HEK293T (cell line): ENCODE measurements at regions not wholly inside any gene's neighbourhood (a gene's known extent, or its start where the extent isn't known, plus 50 kb on each side); places are given as distances from the start of the nearest gene placed in this dataset.

Experiments used
- CTCF ChIA-PET: fragments of 350-600 bp; formaldehyde crosslinking; extraction: SDS; loops from one replicate; lab custom pipeline; 2021; ENCODE audit warnings: antibody characterized with exemption, inconsistent platforms; lab: Yijun Ruan, JAX
- POLR2A ChIA-PET: fragments of 350-600 bp; formaldehyde crosslinking; extraction: SDS; loops from one replicate; lab custom pipeline; 2020; ENCODE audit warnings: antibody characterized with exemption, inconsistent platforms; lab: Yijun Ruan, JAX
- DNase-seq: peaks from one replicate; pipeline ENCODE4 v3.0.0; 2012; ENCODE audit warnings: mixed read lengths; ENCODE audit errors: extremely low spot score
- ARNT ChIP-seq: fragments of 450-650 bp; IDR thresholded peaks from 2 replicates; pipeline ENCODE4 v1.6.1; 2017; ENCODE audit warnings: mild to moderate bottlenecking
- BHLHE40 ChIP-seq: fragments of 450-650 bp; IDR thresholded peaks from 2 replicates; pipeline ENCODE4 v1.6.1; 2016; ENCODE audit warnings: mild to moderate bottlenecking, moderate library complexity, borderline replicate concordance
- CTBP1 ChIP-seq: fragments of 450-650 bp; IDR thresholded peaks from 2 replicates; pipeline ENCODE4 v1.6.1; 2016; ENCODE audit warnings: borderline replicate concordance
- ELF4 ChIP-seq: fragments of 450-650 bp; IDR thresholded peaks from 2 replicates; pipeline ENCODE4 v1.6.1; 2017; ENCODE audit warnings: antibody characterized with exemption
- FOXA1 ChIP-seq: fragments of 450-650 bp; IDR thresholded peaks from 2 replicates; pipeline ENCODE4 v1.6.1; 2016; ENCODE audit warnings: mild to moderate bottlenecking
- FOXK2 ChIP-seq: fragments of 450-650 bp; IDR thresholded peaks from 2 replicates; pipeline ENCODE4 v1.6.1; 2016; ENCODE audit warnings: mild to moderate bottlenecking
- FOXM1 ChIP-seq: fragments of 450-650 bp; IDR thresholded peaks from 2 replicates; pipeline ENCODE4 v1.6.1; 2017; ENCODE audit warnings: mild to moderate bottlenecking, borderline replicate concordance
- HDGF ChIP-seq: fragments of 450-650 bp; IDR thresholded peaks from 2 replicates; pipeline ENCODE4 v1.6.1; 2017; ENCODE audit warnings: antibody characterized with exemption, borderline replicate concordance
- L3MBTL2 ChIP-seq: fragments of 450-650 bp; conservative IDR thresholded peaks from 2 replicates; pipeline ENCODE4 v1.6.1; 2016; ENCODE audit warnings: mild to moderate bottlenecking
- LEF1 ChIP-seq: fragments of 450-650 bp; IDR thresholded peaks from 2 replicates; pipeline ENCODE4 v1.6.1; 2017; ENCODE audit warnings: mild to moderate bottlenecking, borderline replicate concordance
- NFRKB ChIP-seq: fragments of 450-650 bp; IDR thresholded peaks from 2 replicates; pipeline ENCODE4 v1.6.1; 2016; ENCODE audit warnings: mild to moderate bottlenecking, moderate library complexity
- PKNOX1 ChIP-seq: fragments of 450-650 bp; IDR thresholded peaks from 2 replicates; pipeline ENCODE4 v1.6.1; 2016
- SP1 ChIP-seq: fragments of 450-650 bp; IDR thresholded peaks from 2 replicates; pipeline ENCODE4 v1.6.1; 2017
- SUZ12 ChIP-seq: fragments of 450-650 bp; IDR thresholded peaks from 2 replicates; pipeline ENCODE4 v1.6.1; 2016; ENCODE audit warnings: mild to moderate bottlenecking
- TARDBP ChIP-seq: fragments of 450-650 bp; IDR thresholded peaks from 2 replicates; pipeline ENCODE4 v1.6.1; 2016
- ZNF384 ChIP-seq: fragments of 450-650 bp; IDR thresholded peaks from 2 replicates; pipeline ENCODE4 v1.6.1; 2016

- POLR2A ChIA-PET = interaction anchor here (0.6 kb wide), 1 partner anchor 13 kb away, joined by 3 read pairs; no protein-coding TSS in a partner anchor
- no peak for TF ChIP-seq FOXM1
- no peak for TF ChIP-seq CTBP1
- no peak for TF ChIP-seq PKNOX1
- TF ChIP-seq SP1 = no peak
- TF ChIP-seq ZNF384 = no peak
- no peak for TF ChIP-seq ELF4
- TF ChIP-seq HDGF = no peak
- TF ChIP-seq FOXA1 = no peak
- no peak for TF ChIP-seq L3MBTL2
- CTCF ChIA-PET = no interaction called here
- no peak for DNase-seq
Observed at GRCh38 chr12:25822281-25822680, 136.2 kb upstream of the RASSF8 start.

- CTCF ChIA-PET = interaction anchor here (1.1 kb wide), 1 partner anchor 10 kb away, joined by 6 read pairs; no protein-coding TSS in a partner anchor
- TF ChIP-seq SP1 (no peak), CTBP1 (no peak), ELF4 (no peak), ARNT (no peak), BHLHE40 (no peak), FOXA1 (no peak), ZNF384 (no peak), NFRKB (no peak), SUZ12 (no peak), FOXM1 (no peak), HDGF (no peak), FOXK2 (no peak), PKNOX1 (no peak), L3MBTL2 (no peak), TARDBP (no peak), LEF1 (no peak)
Observed at GRCh38 chr12:25824734-25825133, 133.7 kb upstream of the RASSF8 start.

DNA sequence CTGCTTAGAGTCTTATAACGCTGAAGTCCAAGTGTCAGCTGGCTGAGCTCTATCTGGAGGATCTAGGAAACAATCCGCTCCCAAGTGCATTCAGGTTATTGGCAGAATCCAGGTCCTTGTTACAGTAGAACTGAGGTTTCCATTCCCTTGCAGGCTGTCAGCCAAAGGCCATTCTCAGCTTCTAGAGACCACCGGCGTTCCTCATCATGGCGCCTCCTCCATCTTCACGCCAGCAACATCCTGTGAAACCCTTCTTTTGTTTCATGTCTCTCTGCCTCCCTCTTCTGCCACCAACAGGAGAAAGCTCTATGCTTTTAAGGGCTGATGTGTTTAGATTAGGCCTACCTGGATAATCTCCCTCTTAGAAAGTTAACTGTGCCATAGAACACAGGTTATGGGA lies 133.0 kb upstream of the RASSF8 start:
- ChIA-PET POLR2A (no interaction called here), CTCF (interaction anchor here (1.1 kb wide), 1 partner anchor 11 kb away, joined by 6 read pairs; no protein-coding TSS in a partner anchor)
- no peak for DNase-seq
- TF ChIP-seq FOXA1 = no peak

More at GRCh38 chr12:25824734-25825133, 133.7 kb upstream of the RASSF8 start:
- DNase-seq = no peak
- POLR2A ChIA-PET = no interaction called here

- no peak for TF ChIP-seq FOXK2
- no peak for TF ChIP-seq FOXM1
- TF ChIP-seq FOXA1 = no peak
- TF ChIP-seq CTBP1 = no peak
- no peak for TF ChIP-seq PKNOX1
- TF ChIP-seq ZNF384 = no peak
- no peak for TF ChIP-seq ELF4
- no peak for TF ChIP-seq HDGF
- no peak for TF ChIP-seq NFRKB
- TF ChIP-seq SUZ12 = no peak
- ChIA-PET POLR2A (no interaction called here), CTCF (no interaction called here)
- no peak for DNase-seq
Observed at GRCh38 chr12:25827141-25827540, 131.3 kb upstream of the RASSF8 start.

DNA sequence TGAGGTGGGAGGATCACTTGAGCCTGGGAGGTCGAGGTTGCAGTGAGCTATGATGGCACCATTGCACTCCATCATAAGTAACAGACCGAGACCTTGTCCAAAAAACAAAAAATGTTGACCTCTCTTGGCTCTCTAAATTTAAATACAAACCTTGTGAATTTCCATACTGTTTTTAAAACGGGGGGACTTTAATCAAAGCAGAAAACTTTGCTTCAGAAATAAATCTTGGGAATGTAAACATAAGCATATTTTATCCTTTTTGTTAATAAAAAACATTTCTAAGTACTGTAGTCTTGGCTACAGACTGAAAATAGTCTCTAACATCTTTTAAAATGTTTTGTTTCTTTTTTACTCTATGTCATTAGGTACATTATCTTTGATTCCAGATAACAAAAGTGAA lies 130.7 kb upstream of the RASSF8 start:
- ChIA-PET CTCF (no interaction called here), POLR2A (no interaction called here)
- no peak for DNase-seq
- TF ChIP-seq FOXA1 (no peak), SUZ12 (no peak), FOXM1 (no peak), LEF1 (no peak), TARDBP (no peak), SP1 (no peak), ARNT (no peak), L3MBTL2 (no peak), BHLHE40 (no peak), NFRKB (no peak), PKNOX1 (no peak), FOXK2 (no peak), CTBP1 (no peak), ELF4 (no peak), HDGF (no peak), ZNF384 (no peak)

DNA sequence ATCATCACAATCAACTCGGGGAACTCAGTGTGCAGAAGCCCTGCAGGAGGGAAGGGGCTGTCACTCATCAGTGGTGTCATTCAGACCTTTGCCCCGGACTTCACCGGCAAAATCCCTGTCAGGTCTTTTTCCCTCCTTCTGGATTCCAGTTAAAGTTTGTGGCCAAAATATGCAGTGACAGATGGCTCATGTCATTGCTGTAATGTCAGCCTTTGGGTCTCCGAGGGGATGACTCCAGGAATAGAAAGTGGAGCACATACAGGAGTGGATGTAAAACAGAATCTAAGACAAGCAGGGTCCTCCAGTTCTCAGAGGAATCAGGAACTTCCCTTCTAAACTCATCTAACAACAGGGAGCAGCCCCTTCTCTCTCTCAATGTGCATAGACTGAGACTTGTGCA lies 130.3 kb upstream of the RASSF8 start:
- TF ChIP-seq PKNOX1 = peak; percentile 41; the same call in 1 of the 2 replicates
- TF ChIP-seq ELF4 = no peak
- TF ChIP-seq LEF1 = no peak
- TF ChIP-seq ZNF384 = no peak
- TF ChIP-seq SUZ12 = no peak
- TF ChIP-seq FOXA1 = no peak
- no peak for DNase-seq
- ChIA-PET POLR2A (no interaction called here), CTCF (no interaction called here)
